Breast epithelium (tissue), 3 donors: ENCODE measurements at regions not wholly inside any gene's neighbourhood (a gene's known extent, or its start where the extent isn't known, plus 50 kb on each side); places are given as distances from the start of the nearest gene placed in this dataset.

Source experiments
- POLR2A ChIP-seq: fragments of 450-650 bp; IDR thresholded peaks from one replicate; pipeline ENCODE4 v1.6.1; 2016; ENCODE audit warnings: antibody characterized with exemption, mild to moderate bottlenecking, moderate library complexity
- POLR2AphosphoS5 ChIP-seq, 3 donors: sonication (generic); formaldehyde crosslinking; IDR thresholded peaks; one replicate each; pipeline ENCODE4 v1.6.1; 2017; ENCODE audit warnings: antibody characterized with exemption in 3 of 3
- TF ChIP-seq, protein P1 (sequence below), 3 donors: fragments of 450-650 bp; IDR thresholded peaks; one replicate each; pipeline ENCODE4 v1.5.1; 2016 to 2017; ENCODE audit warnings: antibody characterized with exemption in 3 of 3, mild to moderate bottlenecking in 3 of 3, moderate library complexity in 3 of 3

DNA sequence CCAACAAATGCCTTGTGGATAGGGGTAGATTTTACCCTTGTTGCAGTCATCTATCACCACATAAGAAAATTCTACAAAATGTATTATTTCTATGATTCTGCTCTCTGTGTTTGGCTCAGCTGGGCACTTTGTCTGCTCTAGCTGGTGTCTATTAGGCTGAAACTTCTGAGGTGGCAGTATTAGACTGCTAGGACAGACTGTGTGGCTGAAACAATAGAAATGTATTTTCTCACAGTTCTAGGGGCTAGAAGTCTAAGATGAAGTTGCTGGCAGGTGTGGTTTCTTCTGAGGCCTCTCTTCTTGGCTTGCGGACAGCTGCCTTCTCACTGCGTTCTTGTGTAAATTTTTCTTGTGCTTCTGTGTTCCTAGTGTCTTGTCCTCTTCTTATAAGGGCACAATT is 1139.6 kb upstream of the LRRTM3 start:
- TF ChIP-seq, protein P1, sequence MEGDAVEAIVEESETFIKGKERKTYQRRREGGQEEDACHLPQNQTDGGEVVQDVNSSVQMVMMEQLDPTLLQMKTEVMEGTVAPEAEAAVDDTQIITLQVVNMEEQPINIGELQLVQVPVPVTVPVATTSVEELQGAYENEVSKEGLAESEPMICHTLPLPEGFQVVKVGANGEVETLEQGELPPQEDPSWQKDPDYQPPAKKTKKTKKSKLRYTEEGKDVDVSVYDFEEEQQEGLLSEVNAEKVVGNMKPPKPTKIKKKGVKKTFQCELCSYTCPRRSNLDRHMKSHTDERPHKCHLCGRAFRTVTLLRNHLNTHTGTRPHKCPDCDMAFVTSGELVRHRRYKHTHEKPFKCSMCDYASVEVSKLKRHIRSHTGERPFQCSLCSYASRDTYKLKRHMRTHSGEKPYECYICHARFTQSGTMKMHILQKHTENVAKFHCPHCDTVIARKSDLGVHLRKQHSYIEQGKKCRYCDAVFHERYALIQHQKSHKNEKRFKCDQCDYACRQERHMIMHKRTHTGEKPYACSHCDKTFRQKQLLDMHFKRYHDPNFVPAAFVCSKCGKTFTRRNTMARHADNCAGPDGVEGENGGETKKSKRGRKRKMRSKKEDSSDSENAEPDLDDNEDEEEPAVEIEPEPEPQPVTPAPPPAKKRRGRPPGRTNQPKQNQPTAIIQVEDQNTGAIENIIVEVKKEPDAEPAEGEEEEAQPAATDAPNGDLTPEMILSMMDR (IDR thresholded peaks at IDR 0.05) = no peak
- TF ChIP-seq POLR2A = no peak
- no peak for TF ChIP-seq POLR2AphosphoS5 (IDR thresholded peaks at IDR 0.05)
